HCT116 (cell line): ENCODE measurements at regions not wholly inside any gene's neighbourhood (a gene's known extent, or its start where the extent isn't known, plus 50 kb on each side); places are given as distances from the start of the nearest gene placed in this dataset.

ENCODE experiments used
- ATAC-seq: fragments of 200-7000 bp; cut with Tn5 transposase; 2 replicates; pipeline ENCODE4 v1.9.1; 2020; ENCODE audit warnings: mild to moderate bottlenecking, moderate library complexity
- BruUV-seq: library from RNA; stranded (reverse); fragments of 400-500 nt; replicated peaks from 2 replicates; lab custom pipeline; 2021; lab: Mats Ljungman, UMichigan
- CTCF ChIA-PET: fragments of 300-600 bp; sonication (Branson Sonifier 250); formaldehyde crosslinking; loops from one replicate; lab custom pipeline; 2021; ENCODE audit warnings: antibody characterized with exemption; lab: Charles Lee
- POLR2A ChIA-PET: fragments of 300-600, 350-600 bp; sonication (Branson Sonifier 250); formaldehyde crosslinking; loops from one replicate; lab custom pipeline; 2021; ENCODE audit warnings: antibody characterized with exemption; lab: Charles Lee
- RAD21 ChIA-PET, 2 experiments: fragments of 300-600 bp; sonication (Branson Sonifier 250); formaldehyde crosslinking; loops; one replicate each; lab custom pipeline; 2023; ENCODE audit warnings: low total read pairs in 2 of 2; ENCODE audit not compliant: uncharacterized antibody in 2 of 2, unreplicated experiment in 2 of 2, low non-redundant PET in 1 of 2; lab: Charles Lee
- DNase-seq: peaks from one replicate; pipeline ENCODE4 v3.0.0-alpha.2; 2010; ENCODE audit warnings: low read depth, low spot score
- H2AFZ ChIP-seq: fragments of 200-600 bp; shearing (Covaris generic), sonication (generic); 2 replicates; pipeline ENCODE4 v1.6.1; 2017; ENCODE audit warnings: low read depth, mixed run types, mixed read lengths, antibody characterized with exemption, low read length; ENCODE audit not compliant: poor library complexity, severe bottlenecking
- H3K27ac ChIP-seq: 2 replicates; pipeline ENCODE4 v1.5.1; 2012; ENCODE audit warnings: low read depth, low read length
- H3K27me3 ChIP-seq: fragments of 200-600 bp; sonication (generic); 2 replicates; pipeline ENCODE4 v1.6.1; 2016; ENCODE audit warnings: mixed run types, low read length, mixed read lengths; ENCODE audit not compliant: insufficient read depth
- H3K36me3 ChIP-seq, 2 experiments: fragments of 200-500 bp in 1 of 2; fragments of 200-600 bp in 1 of 2; sonication (Bioruptor generic) in 1 of 2; sonication (generic) in 1 of 2; 2 replicates each; pipeline versions ENCODE4 v1.5.1 to v1.6.1; 2014 to 2016; ENCODE audit warnings: low read length in 2 of 2, inconsistent platforms in 1 of 2, mixed read lengths in 1 of 2, mixed run types in 1 of 2; ENCODE audit not compliant: insufficient read depth in 2 of 2, control insufficient read depth in 1 of 2
- H3K4me1 ChIP-seq, 2 experiments: fragments of 200-600 bp in 1 of 2; sonication (generic) in 1 of 2; 2 replicates each; pipeline versions ENCODE4 v1.5.1 to v1.6.1; 2012 to 2017; ENCODE audit warnings: low read length in 2 of 2, inconsistent platforms in 1 of 2, mild to moderate bottlenecking in 1 of 2, mixed read lengths in 1 of 2, mixed run types in 1 of 2, moderate library complexity in 1 of 2; ENCODE audit not compliant: insufficient read depth in 2 of 2, control insufficient read depth in 1 of 2
- H3K4me2 ChIP-seq: fragments of 200-600 bp; sonication (generic); 2 replicates; pipeline ENCODE4 v1.6.1; 2017; ENCODE audit warnings: mixed run types, low read length, mixed read lengths
- H3K4me3 ChIP-seq, 2 experiments: fragments of 200-600 bp in 1 of 2; sonication (generic) in 1 of 2; replicated peaks in 1 of 2; 2 replicates each; pipeline ENCODE4 v1.5.1; 2011 to 2016; ENCODE audit warnings: low read length in 2 of 2, control low read depth in 1 of 2, low read depth in 1 of 2, mild to moderate bottlenecking in 1 of 2, mixed read lengths in 1 of 2, mixed run types in 1 of 2
- H3K79me2 ChIP-seq: fragments of 200-600 bp; sonication (generic); 2 replicates; pipeline ENCODE4 v1.6.1; 2017; ENCODE audit warnings: mild to moderate bottlenecking, mixed run types, low read length, moderate library complexity, mixed read lengths; ENCODE audit not compliant: insufficient read depth
- H3K9ac ChIP-seq: fragments of 200-600 bp; sonication (generic); 2 replicates; pipeline ENCODE4 v1.6.1; 2016; ENCODE audit warnings: low read length, mixed read lengths
- H3K9me2 ChIP-seq: fragments of 200-600 bp; sonication (generic), shearing (Covaris generic); 2 replicates; pipeline ENCODE4 v1.6.1; 2017; ENCODE audit warnings: mixed run types, mild to moderate bottlenecking, moderate library complexity; ENCODE audit not compliant: insufficient read depth
- H3K9me3 ChIP-seq, 2 experiments: fragments of 200-500 bp in 1 of 2; fragments of 200-600 bp in 1 of 2; sonication (Bioruptor generic) in 1 of 2; sonication (generic) in 1 of 2; 2 replicates each; pipeline ENCODE4 v1.6.1; 2014 to 2017; ENCODE audit warnings: low read length in 2 of 2, mixed read lengths in 2 of 2, inconsistent platforms in 1 of 2, low read depth in 1 of 2, mild to moderate bottlenecking in 1 of 2, mixed run types in 1 of 2, moderate library complexity in 1 of 2; ENCODE audit not compliant: control insufficient read depth in 1 of 2, insufficient read depth in 1 of 2
- H4K20me1 ChIP-seq: fragments of 200-600 bp; sonication (generic), shearing (Covaris generic); 2 replicates; pipeline ENCODE4 v1.6.1; 2017; ENCODE audit warnings: mixed run types, mild to moderate bottlenecking, moderate library complexity; ENCODE audit not compliant: insufficient read depth
- CEBPB ChIP-seq: IDR thresholded peaks from 2 replicates; pipeline ENCODE4 v1.6.1; 2012; ENCODE audit warnings: low read depth
- EGR1 ChIP-seq: IDR thresholded peaks from 2 replicates; pipeline ENCODE4 v1.6.1; 2012; ENCODE audit warnings: low read depth
- EZH2phosphoT487 ChIP-seq: fragments of 200-600 bp; IDR thresholded peaks from 2 replicates; pipeline ENCODE4 v1.6.1; 2018; ENCODE audit warnings: antibody characterized with exemption, borderline replicate concordance
- FOSL1 ChIP-seq: IDR thresholded peaks from 2 replicates; pipeline ENCODE4 v1.6.1; 2012; ENCODE audit warnings: low read depth
- RAD21 ChIP-seq: IDR thresholded peaks from 2 replicates; pipeline ENCODE4 v1.6.1; 2012; ENCODE audit warnings: low read depth, mild to moderate bottlenecking
- SIN3A ChIP-seq: IDR thresholded peaks from 2 replicates; pipeline ENCODE4 v1.6.1; 2012; ENCODE audit warnings: low read depth
- TCF7L2 ChIP-seq: IDR thresholded peaks from 2 replicates; pipeline ENCODE4 v1.7.0; 2011; ENCODE audit warnings: borderline replicate concordance, inconsistent platforms; ENCODE audit not compliant: insufficient read depth, insufficient read length; ENCODE audit errors: extremely low read depth
- YY1 ChIP-seq: IDR thresholded peaks from 2 replicates; pipeline ENCODE4 v1.6.1; 2011; ENCODE audit warnings: low read length, low read depth, moderate library complexity, mild to moderate bottlenecking; ENCODE audit not compliant: insufficient replicate concordance; ENCODE audit errors: extremely low read depth
- intact Hi-C: fragments of 100-400 bp; cut with micrococcal nuclease; formaldehyde crosslinking; loops from 2 replicates; pipeline ENCODE4 v1.10.0; 2022
- TF ChIP-seq, protein P1 (sequence below): IDR thresholded peaks from 2 replicates; pipeline ENCODE4 v1.6.1; 2012; ENCODE audit warnings: low read depth
- TF ChIP-seq, protein P2 (sequence below): IDR thresholded peaks from 2 replicates; pipeline ENCODE4 v1.6.1; 2011; ENCODE audit warnings: mild to moderate bottlenecking, low read length, moderate library complexity; ENCODE audit not compliant: insufficient replicate concordance; ENCODE audit errors: extremely low read depth
- TF ChIP-seq, protein P3 (sequence below), 3 experiments: fragments of 200-600 bp in 1 of 3; sonication (generic) in 1 of 3; IDR thresholded peaks in 2 of 3; conservative IDR thresholded peaks in 1 of 3; 2 replicates each; pipeline ENCODE4 v1.5.1; 2012 to 2017; ENCODE audit warnings: low read depth in 2 of 3, low read length in 2 of 3, antibody characterized with exemption in 1 of 3, borderline replicate concordance in 1 of 3, control low read depth in 1 of 3, mild to moderate bottlenecking in 1 of 3, mixed read lengths in 1 of 3, mixed run types in 1 of 3, moderate library complexity in 1 of 3; ENCODE audit not compliant: insufficient read depth in 1 of 3

DNA sequence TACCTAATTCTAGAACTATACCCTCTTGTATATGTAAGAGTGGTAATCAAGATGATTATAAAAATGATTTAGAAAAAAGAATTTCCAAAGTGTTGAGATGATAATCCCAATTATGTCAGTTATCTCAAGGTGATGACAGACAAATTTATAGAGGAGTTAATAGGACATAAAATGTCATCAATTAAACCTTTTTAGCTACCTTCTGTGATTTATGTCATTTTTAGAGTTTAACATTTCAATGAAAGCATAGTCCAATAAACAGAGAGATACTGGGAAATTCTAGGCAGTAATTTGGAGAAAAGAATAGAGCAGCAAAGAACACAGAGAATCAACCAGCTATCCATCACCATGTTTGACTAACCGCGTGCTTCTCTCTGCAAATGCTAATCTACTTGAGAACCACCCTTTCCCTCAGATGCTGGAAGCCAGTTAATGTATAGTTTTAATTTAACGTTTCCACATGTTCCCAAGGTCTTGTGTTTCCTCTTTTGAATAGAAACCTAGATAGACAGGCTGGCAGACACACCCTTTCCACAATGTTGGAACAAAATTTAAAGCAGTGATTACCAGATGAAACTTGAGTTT is 433.1 kb upstream of the FAM241A start:
- Histone ChIP-seq H3K79me2 (no peaks in the 10 kb centered on the region), H3K9ac (no peak overlapping the region), H3K9me2 (no peaks in the 10 kb centered on the region), H3K4me1 (no peaks in the 10 kb centered on the region)
- ATAC-seq, result no peak
- TF ChIP-seq YY1, result no peak
- TF ChIP-seq, protein P1, sequence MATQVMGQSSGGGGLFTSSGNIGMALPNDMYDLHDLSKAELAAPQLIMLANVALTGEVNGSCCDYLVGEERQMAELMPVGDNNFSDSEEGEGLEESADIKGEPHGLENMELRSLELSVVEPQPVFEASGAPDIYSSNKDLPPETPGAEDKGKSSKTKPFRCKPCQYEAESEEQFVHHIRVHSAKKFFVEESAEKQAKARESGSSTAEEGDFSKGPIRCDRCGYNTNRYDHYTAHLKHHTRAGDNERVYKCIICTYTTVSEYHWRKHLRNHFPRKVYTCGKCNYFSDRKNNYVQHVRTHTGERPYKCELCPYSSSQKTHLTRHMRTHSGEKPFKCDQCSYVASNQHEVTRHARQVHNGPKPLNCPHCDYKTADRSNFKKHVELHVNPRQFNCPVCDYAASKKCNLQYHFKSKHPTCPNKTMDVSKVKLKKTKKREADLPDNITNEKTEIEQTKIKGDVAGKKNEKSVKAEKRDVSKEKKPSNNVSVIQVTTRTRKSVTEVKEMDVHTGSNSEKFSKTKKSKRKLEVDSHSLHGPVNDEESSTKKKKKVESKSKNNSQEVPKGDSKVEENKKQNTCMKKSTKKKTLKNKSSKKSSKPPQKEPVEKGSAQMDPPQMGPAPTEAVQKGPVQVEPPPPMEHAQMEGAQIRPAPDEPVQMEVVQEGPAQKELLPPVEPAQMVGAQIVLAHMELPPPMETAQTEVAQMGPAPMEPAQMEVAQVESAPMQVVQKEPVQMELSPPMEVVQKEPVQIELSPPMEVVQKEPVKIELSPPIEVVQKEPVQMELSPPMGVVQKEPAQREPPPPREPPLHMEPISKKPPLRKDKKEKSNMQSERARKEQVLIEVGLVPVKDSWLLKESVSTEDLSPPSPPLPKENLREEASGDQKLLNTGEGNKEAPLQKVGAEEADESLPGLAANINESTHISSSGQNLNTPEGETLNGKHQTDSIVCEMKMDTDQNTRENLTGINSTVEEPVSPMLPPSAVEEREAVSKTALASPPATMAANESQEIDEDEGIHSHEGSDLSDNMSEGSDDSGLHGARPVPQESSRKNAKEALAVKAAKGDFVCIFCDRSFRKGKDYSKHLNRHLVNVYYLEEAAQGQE, result no peak
- no peak for TF ChIP-seq RAD21
- TF ChIP-seq FOSL1, result no peak
- TF ChIP-seq, protein P2, sequence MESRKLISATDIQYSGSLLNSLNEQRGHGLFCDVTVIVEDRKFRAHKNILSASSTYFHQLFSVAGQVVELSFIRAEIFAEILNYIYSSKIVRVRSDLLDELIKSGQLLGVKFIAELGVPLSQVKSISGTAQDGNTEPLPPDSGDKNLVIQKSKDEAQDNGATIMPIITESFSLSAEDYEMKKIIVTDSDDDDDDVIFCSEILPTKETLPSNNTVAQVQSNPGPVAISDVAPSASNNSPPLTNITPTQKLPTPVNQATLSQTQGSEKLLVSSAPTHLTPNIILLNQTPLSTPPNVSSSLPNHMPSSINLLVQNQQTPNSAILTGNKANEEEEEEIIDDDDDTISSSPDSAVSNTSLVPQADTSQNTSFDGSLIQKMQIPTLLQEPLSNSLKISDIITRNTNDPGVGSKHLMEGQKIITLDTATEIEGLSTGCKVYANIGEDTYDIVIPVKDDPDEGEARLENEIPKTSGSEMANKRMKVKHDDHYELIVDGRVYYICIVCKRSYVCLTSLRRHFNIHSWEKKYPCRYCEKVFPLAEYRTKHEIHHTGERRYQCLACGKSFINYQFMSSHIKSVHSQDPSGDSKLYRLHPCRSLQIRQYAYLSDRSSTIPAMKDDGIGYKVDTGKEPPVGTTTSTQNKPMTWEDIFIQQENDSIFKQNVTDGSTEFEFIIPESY, result no peak
- no peak for TF ChIP-seq SIN3A
- no peak for TF ChIP-seq TCF7L2
- TF ChIP-seq, protein P3, sequence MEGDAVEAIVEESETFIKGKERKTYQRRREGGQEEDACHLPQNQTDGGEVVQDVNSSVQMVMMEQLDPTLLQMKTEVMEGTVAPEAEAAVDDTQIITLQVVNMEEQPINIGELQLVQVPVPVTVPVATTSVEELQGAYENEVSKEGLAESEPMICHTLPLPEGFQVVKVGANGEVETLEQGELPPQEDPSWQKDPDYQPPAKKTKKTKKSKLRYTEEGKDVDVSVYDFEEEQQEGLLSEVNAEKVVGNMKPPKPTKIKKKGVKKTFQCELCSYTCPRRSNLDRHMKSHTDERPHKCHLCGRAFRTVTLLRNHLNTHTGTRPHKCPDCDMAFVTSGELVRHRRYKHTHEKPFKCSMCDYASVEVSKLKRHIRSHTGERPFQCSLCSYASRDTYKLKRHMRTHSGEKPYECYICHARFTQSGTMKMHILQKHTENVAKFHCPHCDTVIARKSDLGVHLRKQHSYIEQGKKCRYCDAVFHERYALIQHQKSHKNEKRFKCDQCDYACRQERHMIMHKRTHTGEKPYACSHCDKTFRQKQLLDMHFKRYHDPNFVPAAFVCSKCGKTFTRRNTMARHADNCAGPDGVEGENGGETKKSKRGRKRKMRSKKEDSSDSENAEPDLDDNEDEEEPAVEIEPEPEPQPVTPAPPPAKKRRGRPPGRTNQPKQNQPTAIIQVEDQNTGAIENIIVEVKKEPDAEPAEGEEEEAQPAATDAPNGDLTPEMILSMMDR (IDR thresholded peaks at IDR 0.05 in 2 of 3, conservative IDR thresholded peaks at IDR 0.05 in 1 of 3; ENCODE audit: borderline replicate concordance in 1 of 3, insufficient read depth in 1 of 3, low read depth in 2 of 3, low read length in 2 of 3), result no peak
- TF ChIP-seq EZH2phosphoT487, result no peak
- TF ChIP-seq EGR1, result no peak
- TF ChIP-seq CEBPB, result no peak
- TF ChIP-seq, all 23 proteins: peak for 0
- Histone ChIP-seq H2AFZ (no peak overlapping the region), H3K36me3 (no peaks in the 10 kb centered on the region), H3K27me3 (no peaks in the 10 kb centered on the region), H3K9me3 (no peaks in the 10 kb centered on the region), H4K20me1 (no peaks in the 10 kb centered on the region), H3K4me2 (no peak overlapping the region), H3K27ac (no peak overlapping the region), H3K4me3 (no peak overlapping the region)
- intact Hi-C loops, result no loop called here
- BruUV-seq, result no TSS peak
- CTCF ChIA-PET, result interaction anchor here (1.2 kb wide), 1 partner anchor 8 kb away, joined by 3 read pairs; no protein-coding TSS in a partner anchor
- no peak for DNase-seq
- POLR2A ChIA-PET, result no interaction called here
- RAD21 ChIA-PET, result no interaction called here
